Epithelial cell of prostate (primary cell): ENCODE measurements at regions not wholly inside any gene's neighbourhood (a gene's known extent, or its start where the extent isn't known, plus 50 kb on each side); places are given as distances from the start of the nearest gene placed in this dataset.

Source experiments
- DNase-seq: peaks from one replicate; pipeline ENCODE4 v3.0.0-alpha.2; 2011; ENCODE audit warnings: low read depth, low spot score
- H3K27ac ChIP-seq: fragments of 450-650 bp; 2 replicates; pipeline ENCODE4 v1.5.1; 2017; ENCODE audit warnings: mild to moderate bottlenecking

DNA sequence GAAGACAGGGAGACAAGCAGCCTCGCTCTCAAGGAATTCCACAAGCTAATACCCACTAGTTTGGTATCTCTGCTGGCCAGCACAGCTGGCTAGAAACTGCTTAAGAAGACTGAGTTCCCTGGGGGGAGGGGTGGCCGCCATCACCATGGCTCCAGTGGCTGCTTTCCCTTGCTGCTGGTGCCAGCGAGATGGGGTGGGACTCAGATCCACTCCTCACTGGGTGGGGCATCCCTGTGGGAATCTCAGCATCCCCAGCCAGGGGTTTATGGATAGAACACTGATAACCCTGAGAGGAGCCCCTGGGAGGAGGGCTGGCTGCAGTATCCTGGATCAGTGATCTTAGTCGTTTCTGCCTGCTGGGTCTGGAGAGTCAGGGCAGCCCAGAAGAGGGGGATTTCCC, 170.6 kb upstream of the MDGA2 start:
- no peak overlapping the region for H3K27ac ChIP-seq

GRCh38 chr14:47843236-47843635, 167.8 kb upstream of the MDGA2 start:
- no peak for DNase-seq
- H3K27ac ChIP-seq, result no peak overlapping the region

More for the DNA sequence above, 170.6 kb upstream of the MDGA2 start:
- no peak for DNase-seq

GRCh38 chr14:47833011-47833410, 157.6 kb upstream of the MDGA2 start:
- DNase-seq, result no peak
- no peak overlapping the region for H3K27ac ChIP-seq

- DNase-seq, result no peak
- no peak overlapping the region for H3K27ac ChIP-seq
These were observed 151.4 kb upstream of the MDGA2 start for GRCh38 chr14:47826809-47827208.

DNA sequence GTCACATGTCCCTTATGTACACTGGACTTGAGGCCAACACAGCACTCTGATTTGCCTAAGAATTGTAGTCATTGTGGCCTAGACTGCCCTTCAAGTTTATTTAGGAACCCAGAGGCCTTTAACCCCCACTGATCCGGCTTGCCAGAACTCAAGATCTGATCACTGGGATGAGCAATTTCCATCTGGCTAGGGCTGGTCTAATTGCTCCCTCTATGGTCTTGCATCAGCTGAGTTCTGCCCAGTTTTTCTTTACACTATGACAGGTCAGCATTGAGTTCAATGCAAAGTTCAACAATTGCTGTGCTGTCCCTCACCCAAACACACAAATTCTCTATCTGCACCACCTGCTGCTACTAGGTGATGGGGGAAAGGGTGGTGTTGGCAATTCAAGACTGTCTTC, 146.9 kb upstream of the MDGA2 start:
- DNase-seq, result no peak
- H3K27ac ChIP-seq, result no peak overlapping the region

GRCh38 chr14:47821135-47821534, 145.7 kb upstream of the MDGA2 start:
- no peak for DNase-seq
- H3K27ac ChIP-seq, result no peak overlapping the region

DNA sequence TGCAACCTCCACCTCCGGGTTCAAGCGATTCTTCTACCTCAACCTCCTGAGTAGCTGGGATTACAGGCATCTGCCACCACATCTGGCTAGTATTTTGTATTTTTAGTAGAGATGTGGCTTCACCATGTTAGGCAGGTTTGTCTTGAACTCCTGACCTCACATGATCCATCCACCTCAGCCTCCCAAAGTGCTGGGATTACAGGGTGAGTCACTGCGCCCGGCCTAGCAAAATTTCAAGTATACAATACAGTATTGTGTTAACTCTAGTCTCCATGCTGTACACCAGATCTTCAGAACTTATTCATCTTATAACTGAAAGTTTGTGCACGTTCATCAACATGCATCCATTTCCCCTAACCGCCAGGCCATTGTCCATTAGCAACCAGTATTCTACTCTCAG, 115.1 kb upstream of the MDGA2 start:
- H3K27ac ChIP-seq, result no peak overlapping the region
- DNase-seq, result no peak

DNA sequence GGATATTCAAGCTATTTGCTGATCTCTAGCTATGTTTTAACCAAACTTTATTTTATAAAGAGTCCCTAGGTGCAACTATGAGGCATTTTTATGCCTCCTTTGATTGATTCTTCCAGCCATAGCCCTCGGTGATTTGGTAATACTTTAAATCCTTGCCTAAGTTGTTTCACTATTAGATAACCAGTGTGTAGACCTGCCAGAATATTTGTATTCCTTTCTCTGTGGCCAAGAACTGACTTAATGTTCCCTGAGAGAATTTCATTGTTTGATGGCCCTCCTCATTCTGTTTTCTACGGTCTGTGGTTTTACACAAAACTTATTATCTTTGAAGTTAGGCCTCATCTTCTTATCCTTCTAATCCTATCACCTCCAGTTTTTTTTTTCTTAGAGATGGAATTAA, 109.7 kb upstream of the MDGA2 start:
- DNase-seq, result no peak
- no peak overlapping the region for H3K27ac ChIP-seq

- no peak overlapping the region for H3K27ac ChIP-seq
- no peak for DNase-seq
These were observed 103.2 kb upstream of the MDGA2 start for GRCh38 chr14:47778631-47779030.

GRCh38 chr14:47772652-47773051, 97.2 kb upstream of the MDGA2 start:
- H3K27ac ChIP-seq, result no peak overlapping the region
- DNase-seq, result no peak

GRCh38 chr14:47763188-47763854, 87.9 kb upstream of the MDGA2 start:
- DNase-seq, result no peak
- H3K27ac ChIP-seq, result no peak overlapping the region

DNA sequence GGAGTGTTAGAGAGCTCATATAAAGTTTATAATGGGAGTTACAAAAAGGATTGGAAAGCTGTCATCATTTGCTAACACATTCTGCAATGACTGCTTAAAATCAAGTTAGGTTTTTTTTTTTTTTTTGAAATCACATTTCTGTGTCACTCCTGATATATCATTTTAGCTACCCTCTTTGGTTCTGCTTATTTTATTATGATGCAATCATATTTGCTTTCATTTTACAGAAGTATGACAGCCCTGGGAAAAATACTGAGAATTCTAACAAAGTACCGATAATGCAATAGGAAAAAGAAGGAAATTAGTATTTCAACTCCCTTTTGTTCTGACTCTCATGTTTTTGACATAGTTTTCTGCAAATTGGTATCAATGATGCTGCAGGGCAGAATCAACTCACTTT, 71.6 kb upstream of the MDGA2 start:
- no peak overlapping the region for H3K27ac ChIP-seq
- no peak for DNase-seq

DNA sequence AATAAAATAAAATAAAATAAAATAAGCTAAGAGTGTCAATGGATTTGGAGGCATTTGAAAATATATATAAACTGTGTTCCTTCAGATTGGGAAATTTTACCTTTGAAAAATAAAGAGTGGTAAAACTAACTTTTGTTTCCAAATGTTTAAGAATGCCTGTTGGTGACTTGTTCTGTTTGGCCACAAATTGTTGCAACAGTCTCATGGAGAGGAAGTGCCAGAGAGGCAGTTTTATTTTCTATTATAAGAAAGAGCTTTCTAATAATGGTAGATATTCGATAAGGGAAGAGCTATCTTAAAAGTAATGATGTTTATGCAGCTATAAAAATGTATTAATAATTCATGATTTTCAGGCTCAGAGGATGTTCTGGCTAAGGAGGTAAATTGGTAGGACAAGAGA, 68.8 kb upstream of the MDGA2 start:
- no peak for DNase-seq
- H3K27ac ChIP-seq, result no peak overlapping the region

DNA sequence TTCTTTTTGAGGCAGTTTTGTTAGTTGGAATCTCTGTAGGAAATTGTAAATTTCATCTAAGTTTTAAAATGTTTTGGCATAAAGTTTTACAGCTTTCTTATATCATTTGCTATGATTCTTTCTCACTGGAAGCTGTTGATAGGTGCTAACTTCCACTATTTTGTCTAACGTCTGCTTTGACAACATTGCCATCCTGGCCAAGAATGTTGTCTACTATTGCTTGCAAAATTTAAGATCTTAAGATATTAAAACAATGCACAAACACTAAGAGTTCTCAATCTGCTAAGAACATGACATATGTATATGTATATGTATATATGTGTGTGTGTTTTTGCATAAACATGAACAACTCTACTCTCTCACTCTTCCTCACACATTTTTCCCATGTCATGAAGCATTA, 64.1 kb upstream of the MDGA2 start:
- no peak for DNase-seq
- H3K27ac ChIP-seq, result no peak overlapping the region

DNA sequence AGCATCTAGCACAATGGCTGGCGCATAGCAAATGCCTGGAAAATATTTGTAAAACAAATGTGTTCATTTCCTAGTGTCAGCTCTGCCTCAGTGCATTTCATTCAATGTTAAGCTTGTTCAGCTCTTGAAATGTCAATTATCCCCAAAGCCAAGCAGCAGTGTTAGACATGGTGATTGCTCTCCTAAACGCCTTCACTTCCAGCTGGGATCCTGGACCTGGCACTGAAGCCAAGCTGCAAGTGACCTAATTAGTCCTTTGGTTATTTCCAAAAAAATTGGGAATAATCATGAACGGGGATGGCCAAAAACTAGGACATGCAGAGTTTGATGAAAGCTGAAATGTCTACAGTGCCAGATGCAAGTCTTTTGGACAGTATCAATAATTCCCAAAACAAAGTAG, 54.9 kb upstream of the MDGA2 start:
- no peak for DNase-seq
- H3K27ac ChIP-seq, result no peak overlapping the region
